K562 (cell line): ENCODE measurements at regions not wholly inside any gene's neighbourhood (a gene's known extent, or its start where the extent isn't known, plus 50 kb on each side); places are given as distances from the start of the nearest gene placed in this dataset.

Experiments
- ATAC-seq: fragments of 200-7000 bp; cut with Tn5 transposase; 3 replicates; pipeline ENCODE4 v1.9.1; 2020; ENCODE audit warnings: moderate library complexity
- BruUV-seq: library from RNA; stranded (reverse); fragments of 400-500 nt; replicated peaks from 2 replicates; lab custom pipeline; 2021; lab: Mats Ljungman, UMichigan
- CTCF ChIA-PET: fragments of 300-600 bp; formaldehyde crosslinking; extraction: SDS; loops from one replicate; lab custom pipeline; 2021; ENCODE audit warnings: low intra/inter-chr PET ratio; lab: Yijun Ruan, JAX
- POLR2A ChIA-PET: fragments of 300-600, 350-650 bp; sonication (Branson Sonifier 250); formaldehyde crosslinking; extraction: SDS; loops from one replicate; lab custom pipeline; 2021; ENCODE audit warnings: antibody characterized with exemption, inconsistent platforms; lab: Yijun Ruan, JAX
- DNase-seq, 4 experiments: peaks; one replicate each; pipeline versions ENCODE4 v3.0.0 to v3.0.0-alpha.2; 2011 to 2018; ENCODE audit warnings: low spot score in 3 of 4, mixed read lengths in 3 of 4; ENCODE audit errors: extremely low read depth in 1 of 4
- FAIRE-seq: peaks from 2 replicates; lab custom pipeline; 2011; peaks lifted over from hg19 to GRCh38; lab: Jason Lieb, UNC
- H2AFZ ChIP-seq: 2 replicates; pipeline ENCODE4 v1.6.0; 2011; ENCODE audit warnings: low read depth, low read length, control low read depth, inconsistent platforms
- H3K27ac ChIP-seq: fragments of 200-600 bp; 3 replicates; pipeline ENCODE4 v1.8.0; 2011; ENCODE audit warnings: low read depth, mild to moderate bottlenecking, control low read depth, inconsistent platforms, low read length, moderate library complexity, mixed read lengths; ENCODE audit errors: extremely low read depth
- H3K27me3 ChIP-seq, 2 experiments: fragments of 300-600 bp in 1 of 2; 2 replicates in 1 of 2; 3 replicates in 1 of 2; pipeline versions ENCODE4 v1.6.0 to v1.8.0; 2011; ENCODE audit warnings: inconsistent platforms in 2 of 2, low read length in 2 of 2, mild to moderate bottlenecking in 1 of 2, mixed read lengths in 1 of 2, moderate library complexity in 1 of 2; ENCODE audit not compliant: control insufficient read depth in 2 of 2, insufficient read depth in 2 of 2
- H3K36me3 ChIP-seq: fragments of 300-600 bp; 3 replicates; pipeline ENCODE4 v1.8.0; 2011; ENCODE audit warnings: mild to moderate bottlenecking, low read length, inconsistent platforms; ENCODE audit not compliant: control insufficient read depth, insufficient read depth
- H3K4me1 ChIP-seq, 2 experiments: fragments of 200-600 bp in 1 of 2; replicated peaks in 1 of 2; 2 replicates in 1 of 2; 3 replicates in 1 of 2; pipeline versions ENCODE4 v1.5.1 to v1.8.0; 2011; ENCODE audit warnings: inconsistent platforms in 2 of 2, low read length in 2 of 2, mild to moderate bottlenecking in 1 of 2, mixed read lengths in 1 of 2, moderate library complexity in 1 of 2; ENCODE audit not compliant: control insufficient read depth in 2 of 2, insufficient read depth in 2 of 2
- H3K4me2 ChIP-seq: 2 replicates; pipeline ENCODE4 v1.6.1; 2011; ENCODE audit warnings: low read length, control low read depth, inconsistent platforms, mixed read lengths; ENCODE audit not compliant: insufficient read depth
- H3K4me3 ChIP-seq: fragments of 200-600 bp; sonication (generic), shearing (Covaris generic); 2 replicates; pipeline ENCODE4 v1.5.1; 2016; ENCODE audit warnings: control low read depth, inconsistent platforms
- H3K79me2 ChIP-seq: fragments of 200-600 bp; 3 replicates; pipeline ENCODE4 v1.8.0; 2011; ENCODE audit warnings: low read length, inconsistent platforms; ENCODE audit not compliant: control insufficient read depth, insufficient read depth
- H3K9ac ChIP-seq, 2 experiments: 2 replicates each; pipeline versions ENCODE4 v1.6.0 to v1.6.1; 2011; ENCODE audit warnings: low read depth in 2 of 2, low read length in 2 of 2, control low read depth in 1 of 2, inconsistent platforms in 1 of 2, mild to moderate bottlenecking in 1 of 2, mixed read lengths in 1 of 2; ENCODE audit not compliant: insufficient read depth in 1 of 2
- H3K9me1 ChIP-seq: one replicate; pipeline ENCODE4 v1.6.0; 2011; ENCODE audit warnings: inconsistent platforms, mild to moderate bottlenecking, low read length, moderate library complexity; ENCODE audit not compliant: control insufficient read depth, insufficient read depth
- H3K9me3 ChIP-seq: replicated peaks from 2 replicates; pipeline ENCODE4 v1.5.1; 2011; ENCODE audit warnings: low read depth, low read length, inconsistent platforms; ENCODE audit not compliant: control insufficient read depth, insufficient read depth
- H4K20me1 ChIP-seq: replicated peaks from 2 replicates; pipeline ENCODE4 v1.6.1; 2011; ENCODE audit warnings: low read length, inconsistent platforms, mixed read lengths; ENCODE audit not compliant: control insufficient read depth, insufficient read depth
- CBX1 ChIP-seq: sonication (generic); IDR thresholded peaks from 2 replicates; pipeline ENCODE4 v1.6.1; 2016; ENCODE audit warnings: antibody characterized with exemption, low read depth, mild to moderate bottlenecking
- CREB3 ChIP-seq: fragments of 450-650 bp; conservative IDR thresholded peaks from 2 replicates; pipeline ENCODE4 v1.6.1; 2016; ENCODE audit warnings: missing genetic modification characterization, low read depth, mild to moderate bottlenecking, missing compliant biosample characterization, moderate library complexity
- DACH1 ChIP-seq: fragments of 450-650 bp; IDR thresholded peaks from 2 replicates; pipeline ENCODE4 v1.6.1; 2018; ENCODE audit not compliant: partially characterized antibody
- ELF2 ChIP-seq: fragments of 250-450 bp; sonication (Bioruptor Pico); IDR thresholded peaks from 2 replicates; pipeline ENCODE4 v1.5.0; 2021; ENCODE audit warnings: mild to moderate bottlenecking
- ETS2 ChIP-seq: IDR thresholded peaks from 2 replicates; pipeline ENCODE4 v1.6.1; 2016; ENCODE audit warnings: borderline replicate concordance, missing genetic modification characterization, mild to moderate bottlenecking, moderate library complexity, missing compliant biosample characterization; ENCODE audit not compliant: poor library complexity, severe bottlenecking
- HINFP ChIP-seq: fragments of 450-650 bp; conservative IDR thresholded peaks from 2 replicates; pipeline ENCODE4 v1.6.1; 2016; ENCODE audit warnings: missing genetic modification characterization, low read depth, mild to moderate bottlenecking, control low read depth, missing compliant biosample characterization
- JUND ChIP-seq, 2 experiments: IDR thresholded peaks; 2 replicates in 1 of 2; 3 replicates in 1 of 2; pipeline ENCODE4 v1.6.1; 2011; ENCODE audit warnings: borderline replicate concordance in 2 of 2, low read depth in 2 of 2, low read length in 2 of 2, improper control_type of control experiment in 1 of 2, missing biosample characterization in 1 of 2, missing genetic modification characterization in 1 of 2, missing genetic modification reagents in 1 of 2
- KLF13 ChIP-seq: fragments of 450-650 bp; IDR thresholded peaks from 2 replicates; pipeline ENCODE4 v1.6.1; 2016; ENCODE audit warnings: missing genetic modification characterization, low read depth, mild to moderate bottlenecking, missing compliant biosample characterization, moderate library complexity, borderline replicate concordance
- MTA3 ChIP-seq: fragments of 450-650 bp; formaldehyde crosslinking; IDR thresholded peaks from 2 replicates; pipeline ENCODE4 v1.6.1; 2017; ENCODE audit warnings: mild to moderate bottlenecking, borderline replicate concordance
- NFE2 ChIP-seq: IDR thresholded peaks from 2 replicates; pipeline ENCODE4 v1.6.1; 2014; ENCODE audit warnings: antibody characterized with exemption, low read depth
- NKRF ChIP-seq: fragments of 450-650 bp; IDR thresholded peaks from 2 replicates; pipeline ENCODE4 v1.6.1; 2016; ENCODE audit warnings: borderline replicate concordance
- PHF21A ChIP-seq: fragments of 450-650 bp; IDR thresholded peaks from 2 replicates; pipeline ENCODE4 v1.6.1; 2017; ENCODE audit warnings: low read depth, borderline replicate concordance
- TAF7 ChIP-seq: fragments of 450-650 bp; IDR thresholded peaks from 2 replicates; pipeline ENCODE4 v1.6.1; 2016; ENCODE audit warnings: missing genetic modification characterization, missing compliant biosample characterization
- ZBTB43 ChIP-seq: sonication (generic); formaldehyde crosslinking; IDR thresholded peaks from 2 replicates; pipeline ENCODE4 v1.8.0; 2023; ENCODE audit warnings: mild to moderate bottlenecking, missing genetic modification reagents
- ZNF668 ChIP-seq: fragments of 250-450 bp; sonication (Bioruptor Pico); IDR thresholded peaks from 2 replicates; pipeline ENCODE4 v1.8.0; 2022; ENCODE audit warnings: mild to moderate bottlenecking, inconsistent platforms
- WGBS: fragments of 100-300 bp; shearing (Covaris generic); methylation state at CpG from one replicate; pipeline ENCODE4 v1.1.6; 2016; ENCODE audit warnings: low coverage, mixed read lengths; ENCODE audit not compliant: insufficient coverage; ENCODE audit errors: missing lambda C conversion rate; 5-methylcytosine and 5-hydroxymethylcytosine counted together
- in situ Hi-C: fragments of 300-500 bp; cut with MboI; formaldehyde crosslinking; loops from 4 replicates; pipeline ENCODE4 v1.15.0; 2018; ENCODE audit warnings: inconsistent platforms, mixed read lengths
- intact Hi-C: fragments of 100-400 bp; cut with micrococcal nuclease; formaldehyde crosslinking; loops from 2 replicates; pipeline ENCODE4 v1.14.2; 2022

GRCh38 chr13:37985281-37985680, 115.7 kb upstream of the TRPC4 start:
- DNase-seq (no peak), FAIRE-seq (no peak), ATAC-seq (no peak)
- no peak overlapping the region for H3K9ac ChIP-seq
- peak overlapping the region; percentile 74 for H2AFZ ChIP-seq
- BruUV-seq: no TSS peak
- no peak overlapping the region for H3K27ac ChIP-seq
- WGBS: 65% methylated on average over 5 of the region's 5 CpGs
- TF ChIP-seq KLF13 (tag) (no peak), HINFP (tag) (no peak), ZBTB43 (CRISPR knock-in tag) (no peak), ETS2 (tag) (no peak), DACH1 (no peak), JUND (IDR thresholded peaks at IDR 0.05; ENCODE audit: borderline replicate concordance, low read depth, low read length) (no peak), JUND (tag; IDR thresholded peaks at IDR 0.05; ENCODE audit: borderline replicate concordance, low read depth, low read length) (no peak), ZNF668 (CRISPR knock-in tag) (no peak), PHF21A (no peak), MTA3 (no peak), NFE2 (no peak), ELF2 (no peak), TAF7 (no peak), CREB3 (tag) (no peak), NKRF (no peak), CBX1 (no peak)
- no peak overlapping the region for H3K4me3 ChIP-seq
- intact Hi-C loops (no loop called here), in situ Hi-C loops (no loop called here)
- no peaks in the 10 kb centered on the region for H3K27me3 ChIP-seq
- no peaks in the 10 kb centered on the region for H3K79me2 ChIP-seq
- H3K36me3 ChIP-seq: no peaks in the 10 kb centered on the region
- no peaks in the 10 kb centered on the region for H4K20me1 ChIP-seq
- no peak overlapping the region for H3K4me2 ChIP-seq
- POLR2A ChIA-PET: no interaction called here
- no peaks in the 10 kb centered on the region; the same call in 1 of the 2 replicates for H3K9me3 ChIP-seq
- H3K9me1 ChIP-seq: no peaks in the 10 kb centered on the region
- CTCF ChIA-PET: interaction anchor here (0.6 kb wide), 1 partner anchor 175 kb away, joined by 3 read pairs; no protein-coding TSS in a partner anchor
- H3K4me1 ChIP-seq: no peaks in the 10 kb centered on the region; a peak in 2 of 5 replicates
